Calu3 (cell line): ENCODE measurements at regions not wholly inside any gene's neighbourhood (a gene's known extent, or its start where the extent isn't known, plus 50 kb on each side); places are given as distances from the start of the nearest gene placed in this dataset.

Experiments
- BruUV-seq: library from RNA; stranded (reverse); fragments of 400-500 nt; replicated peaks from 2 replicates; lab custom pipeline; 2021; lab: Mats Ljungman, UMichigan
- CTCF ChIA-PET: fragments of 300-600 bp; sonication (Branson Sonifier 250); formaldehyde crosslinking; loops from one replicate; lab custom pipeline; 2022; ENCODE audit warnings: antibody characterized with exemption; lab: Charles Lee
- DNase-seq: peaks from one replicate; pipeline ENCODE4 v3.0.0; 2022
- H3K27ac Mint-ChIP-seq: one replicate; pipeline ENCODE4 v1.8.0; 2022; ENCODE audit warnings: mixed read lengths; ENCODE audit not compliant: unreplicated experiment
- H3K27me3 Mint-ChIP-seq: one replicate; pipeline ENCODE4 v1.8.0; 2022; ENCODE audit warnings: mixed read lengths; ENCODE audit not compliant: unreplicated experiment
- H3K36me3 Mint-ChIP-seq: one replicate; pipeline ENCODE4 v1.8.0; 2022; ENCODE audit warnings: mild to moderate bottlenecking, moderate library complexity, mixed read lengths; ENCODE audit not compliant: insufficient read depth, unreplicated experiment
- H3K4me1 Mint-ChIP-seq: one replicate; pipeline ENCODE4 v1.8.0; 2022; ENCODE audit warnings: mild to moderate bottlenecking, low read depth, mixed read lengths; ENCODE audit not compliant: unreplicated experiment
- H3K4me3 Mint-ChIP-seq: one replicate; pipeline ENCODE4 v1.8.0; 2022; ENCODE audit warnings: mild to moderate bottlenecking, low read depth, moderate library complexity, mixed read lengths; ENCODE audit not compliant: unreplicated experiment
- H3K9me3 Mint-ChIP-seq: one replicate; pipeline ENCODE4 v1.8.0; 2022; ENCODE audit warnings: low read depth, mixed read lengths; ENCODE audit not compliant: unreplicated experiment
- CTCF ChIP-seq: fragments of 200-600 bp; IDR thresholded peaks from one replicate; pipeline ENCODE4 v1.8.0; 2022; ENCODE audit warnings: antibody characterized with exemption; ENCODE audit not compliant: unreplicated experiment
- intact Hi-C: fragments of 100-400 bp; cut with micrococcal nuclease; formaldehyde crosslinking; loops from one replicate; pipeline ENCODE4 v1.10.0; 2022; ENCODE audit not compliant: unreplicated experiment

- intact Hi-C loops: no loop called here
- Mint-ChIP-seq H3K9me3 (peaks cover 3% of the 10 kb centered on the region), H3K4me3 (no peak overlapping the region), H3K36me3 (no peaks in the 10 kb centered on the region), H3K27me3 (no peaks in the 10 kb centered on the region), H3K27ac (no peak overlapping the region), H3K4me1 (no peaks in the 10 kb centered on the region)
- no peak for TF ChIP-seq CTCF
- DNase-seq: no peak
- BruUV-seq: no TSS peak
- CTCF ChIA-PET: no interaction called here
Observed at GRCh38 chr5:113817683-113818082, 304.2 kb downstream of the YTHDC2 start.

DNA sequence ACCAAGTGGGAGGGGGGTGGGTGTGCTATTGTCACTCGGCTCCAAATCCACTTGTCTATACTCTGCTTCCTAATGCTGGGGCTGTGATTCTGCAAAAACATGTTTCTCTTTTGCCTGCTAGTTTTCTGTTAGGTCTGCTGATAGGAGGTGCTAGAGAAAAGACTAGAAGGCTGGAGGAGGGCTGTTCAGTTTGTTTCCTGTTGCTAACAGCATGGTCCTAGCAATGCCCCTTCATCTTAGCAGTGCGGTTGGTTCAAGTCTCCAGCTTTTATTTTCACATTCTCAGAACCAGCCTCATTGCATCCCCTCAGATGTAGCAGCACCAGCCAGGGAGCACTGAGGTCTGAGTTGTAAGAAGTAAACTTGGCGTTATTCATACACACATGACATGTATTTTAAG is 310.2 kb downstream of the YTHDC2 start:
- Mint-ChIP-seq H3K36me3 (no peaks in the 10 kb centered on the region), H3K27me3 (no peaks in the 10 kb centered on the region), H3K9me3 (peaks cover 20% of the 10 kb centered on the region), H3K27ac (no peak overlapping the region), H3K4me3 (no peak overlapping the region), H3K4me1 (no peaks in the 10 kb centered on the region)
- intact Hi-C loops: no loop called here
- no peak for DNase-seq
- TF ChIP-seq CTCF: no peak
- no TSS peak for BruUV-seq
- CTCF ChIA-PET: no interaction called here

- CTCF ChIA-PET: interaction anchor here (1.7 kb wide), 1 partner anchor 626 kb away, joined by 3 read pairs; no protein-coding TSS in a partner anchor
- H3K27me3 Mint-ChIP-seq: no peaks in the 10 kb centered on the region
- no peak overlapping the region for H3K4me3 Mint-ChIP-seq
- BruUV-seq: no TSS peak
- DNase-seq: no peak
- peaks cover 17% of the 10 kb centered on the region for H3K9me3 Mint-ChIP-seq
- H3K4me1 Mint-ChIP-seq: no peaks in the 10 kb centered on the region
- H3K27ac Mint-ChIP-seq: no peak overlapping the region
- H3K36me3 Mint-ChIP-seq: no peaks in the 10 kb centered on the region
- intact Hi-C loops: no loop called here
- TF ChIP-seq CTCF: no peak
Observed at GRCh38 chr5:113824307-113824706, 310.8 kb downstream of the YTHDC2 start.

GRCh38 chr5:113825176-113825575 is 311.7 kb downstream of the YTHDC2 start:
- Mint-ChIP-seq H3K27me3 (no peaks in the 10 kb centered on the region), H3K4me3 (no peak overlapping the region), H3K36me3 (no peaks in the 10 kb centered on the region), H3K27ac (no peak overlapping the region), H3K4me1 (no peaks in the 10 kb centered on the region), H3K9me3 (peaks cover 17% of the 10 kb centered on the region)
- no peak for DNase-seq
- intact Hi-C loops: no loop called here
- TF ChIP-seq CTCF: no peak
- CTCF ChIA-PET: interaction anchor here (1.7 kb wide), 1 partner anchor 625 kb away, joined by 3 read pairs; no protein-coding TSS in a partner anchor
- no TSS peak for BruUV-seq
